Suprapubic skin (tissue), 4 donors: ENCODE measurements at regions not wholly inside any gene's neighbourhood (a gene's known extent, or its start where the extent isn't known, plus 50 kb on each side); places are given as distances from the start of the nearest gene placed in this dataset.

Experiments
- DNase-seq, 2 donors: peaks; one replicate each; pipeline ENCODE4 v3.0.0-alpha.2; 2019; ENCODE audit warnings: low spot score in 2 of 2
- H3K27ac ChIP-seq: fragments of 200-600 bp; sonication (generic); one replicate; pipeline ENCODE4 v1.5.1; 2019
- H3K27me3 ChIP-seq: fragments of 200-600 bp; sonication (generic); one replicate; pipeline ENCODE4 v1.5.1; 2019
- H3K36me3 ChIP-seq: fragments of 200-600 bp; sonication (generic); one replicate; pipeline ENCODE4 v1.5.1; 2019
- H3K4me1 ChIP-seq: fragments of 200-600 bp; sonication (generic); one replicate; pipeline ENCODE4 v1.5.1; 2019
- H3K4me3 ChIP-seq: fragments of 200-600 bp; sonication (generic); one replicate; pipeline ENCODE4 v1.5.1; 2019; ENCODE audit warnings: mild to moderate bottlenecking
- H3K9me3 ChIP-seq: fragments of 200-600 bp; sonication (generic); one replicate; pipeline ENCODE4 v1.5.1; 2019
- EP300 ChIP-seq: sonication (generic); formaldehyde crosslinking; IDR thresholded peaks from one replicate; pipeline ENCODE4 v1.6.1; 2017; ENCODE audit warnings: antibody characterized with exemption
- POLR2A ChIP-seq, 2 donors: fragments of 450-650 bp; IDR thresholded peaks; one replicate each; pipeline ENCODE4 v1.6.1; 2017; ENCODE audit warnings: antibody characterized with exemption in 2 of 2, mild to moderate bottlenecking in 2 of 2, moderate library complexity in 2 of 2
- POLR2AphosphoS5 ChIP-seq, 3 donors: sonication (generic); formaldehyde crosslinking; IDR thresholded peaks; one replicate each; pipeline ENCODE4 v1.6.1; 2017; ENCODE audit warnings: antibody characterized with exemption in 3 of 3
- WGBS: methylation state at CpG from one replicate; pipeline ENCODE4 v1.1.5; 2018; 5-methylcytosine and 5-hydroxymethylcytosine counted together
- TF ChIP-seq, protein P1 (sequence below), 2 donors: fragments of 200-600 bp in 1 of 2; fragments of 450-650 bp in 1 of 2; sonication (generic) in 1 of 2; IDR thresholded peaks; one replicate each; pipeline ENCODE4 v1.5.1; 2016 to 2019; ENCODE audit warnings: antibody characterized with exemption in 2 of 2, mild to moderate bottlenecking in 1 of 2, moderate library complexity in 1 of 2

DNA sequence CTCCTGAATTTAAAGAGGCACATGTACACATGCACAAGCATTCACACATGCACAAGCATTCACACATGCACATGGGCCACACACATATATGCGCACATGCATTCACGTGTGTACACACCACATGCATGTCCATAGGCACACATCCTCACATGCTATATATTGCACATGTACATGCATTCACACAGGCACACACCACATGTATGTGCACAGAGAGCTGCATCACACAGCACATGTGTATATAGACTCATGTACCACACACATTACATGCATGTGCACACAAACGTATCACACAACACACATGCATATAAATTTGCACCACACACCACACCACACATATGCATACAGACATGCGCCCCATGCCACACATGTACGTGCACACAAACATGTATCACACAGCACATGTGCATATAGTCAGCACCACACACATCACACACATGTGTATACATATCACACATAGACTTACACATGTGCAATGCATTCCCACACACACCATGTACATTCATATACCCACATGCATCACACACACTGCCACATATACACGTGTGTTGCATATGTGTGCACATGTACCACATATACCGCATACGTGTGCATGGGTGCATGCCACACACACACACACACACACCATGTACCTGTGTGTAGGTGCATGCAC, 54.6 kb upstream of the COL18A1 start:
- Histone ChIP-seq H3K27me3 (peaks cover 11% of the 10 kb centered on the region), H3K9me3 (no peaks in the 10 kb centered on the region), H3K36me3 (no peaks in the 10 kb centered on the region), H3K4me1 (peaks cover 58% of the 10 kb centered on the region), H3K4me3 (no peak overlapping the region), H3K27ac (no peak overlapping the region)
- DNase-seq = no peak
- 80% methylated on average over 8 of the region's 8 CpGs for WGBS
- no peak for TF ChIP-seq POLR2AphosphoS5 (IDR thresholded peaks at IDR 0.05)
- TF ChIP-seq POLR2A (IDR thresholded peaks at IDR 0.05) = no peak
- TF ChIP-seq, protein P1, sequence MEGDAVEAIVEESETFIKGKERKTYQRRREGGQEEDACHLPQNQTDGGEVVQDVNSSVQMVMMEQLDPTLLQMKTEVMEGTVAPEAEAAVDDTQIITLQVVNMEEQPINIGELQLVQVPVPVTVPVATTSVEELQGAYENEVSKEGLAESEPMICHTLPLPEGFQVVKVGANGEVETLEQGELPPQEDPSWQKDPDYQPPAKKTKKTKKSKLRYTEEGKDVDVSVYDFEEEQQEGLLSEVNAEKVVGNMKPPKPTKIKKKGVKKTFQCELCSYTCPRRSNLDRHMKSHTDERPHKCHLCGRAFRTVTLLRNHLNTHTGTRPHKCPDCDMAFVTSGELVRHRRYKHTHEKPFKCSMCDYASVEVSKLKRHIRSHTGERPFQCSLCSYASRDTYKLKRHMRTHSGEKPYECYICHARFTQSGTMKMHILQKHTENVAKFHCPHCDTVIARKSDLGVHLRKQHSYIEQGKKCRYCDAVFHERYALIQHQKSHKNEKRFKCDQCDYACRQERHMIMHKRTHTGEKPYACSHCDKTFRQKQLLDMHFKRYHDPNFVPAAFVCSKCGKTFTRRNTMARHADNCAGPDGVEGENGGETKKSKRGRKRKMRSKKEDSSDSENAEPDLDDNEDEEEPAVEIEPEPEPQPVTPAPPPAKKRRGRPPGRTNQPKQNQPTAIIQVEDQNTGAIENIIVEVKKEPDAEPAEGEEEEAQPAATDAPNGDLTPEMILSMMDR (IDR thresholded peaks at IDR 0.05) = no peak
- no peak for TF ChIP-seq EP300

DNA sequence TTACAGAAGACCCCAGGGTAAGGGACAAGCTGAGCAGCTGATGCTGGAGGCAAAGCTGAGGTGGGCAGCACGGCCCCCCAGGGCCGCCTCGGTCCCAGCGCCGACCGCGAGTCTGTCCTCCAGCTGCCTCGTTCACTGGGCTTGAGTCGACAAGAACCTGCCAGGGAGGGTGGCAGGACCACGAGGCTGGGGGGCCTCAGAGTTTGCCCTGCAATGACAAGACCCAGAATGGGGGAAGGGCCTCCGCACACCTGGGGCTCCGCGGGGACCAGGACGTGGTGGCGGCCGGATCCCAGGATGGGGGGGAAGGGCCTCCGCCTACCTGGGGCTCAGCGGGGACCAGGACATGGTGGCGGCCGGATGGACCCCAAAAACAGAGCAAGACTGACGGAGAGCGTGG, 53.9 kb upstream of the COL18A1 start:
- WGBS = 91% methylated on average over 20 of the region's 22 CpGs
- H3K27me3 ChIP-seq = peaks cover 11% of the 10 kb centered on the region

DNA sequence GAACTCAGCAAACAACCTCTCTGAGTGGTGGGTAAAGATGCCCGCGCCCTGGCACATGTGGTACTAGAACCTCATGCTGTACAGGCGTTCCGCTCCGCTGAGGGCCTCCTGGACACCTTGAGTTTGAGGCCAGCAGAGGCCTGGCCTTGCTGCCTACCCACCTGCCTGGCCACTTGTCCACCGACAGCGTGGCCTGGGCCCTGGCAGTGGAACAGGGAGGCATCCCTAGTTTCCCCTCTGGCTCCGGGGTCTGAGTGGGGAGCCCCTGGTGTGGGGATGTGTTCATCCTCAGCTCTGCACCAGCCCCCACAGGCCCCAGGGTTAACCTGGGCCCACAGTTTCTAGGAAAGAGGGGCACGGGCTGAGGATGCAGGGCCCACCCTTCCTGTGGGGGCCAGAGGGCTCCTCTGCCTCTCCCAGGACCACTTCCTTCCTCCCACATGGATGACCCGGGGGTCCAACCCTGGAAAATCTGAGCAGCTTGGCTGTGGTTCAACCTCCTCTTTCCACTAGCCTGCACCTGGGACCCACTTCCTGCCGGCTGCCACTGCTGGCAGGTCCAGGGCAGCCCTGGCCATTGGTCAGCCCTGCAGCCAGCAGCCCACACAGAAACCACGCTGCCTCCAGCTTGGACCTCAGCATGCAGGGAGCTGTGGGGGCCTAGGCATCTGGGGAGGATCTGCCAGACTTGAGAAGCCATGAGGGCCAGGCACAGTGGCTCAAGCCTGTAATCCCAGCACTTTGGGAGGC, 53.3 kb upstream of the COL18A1 start:
- Histone ChIP-seq H3K27me3 (peaks cover 11% of the 10 kb centered on the region), H3K36me3 (no peaks in the 10 kb centered on the region), H3K4me1 (peaks cover 64% of the 10 kb centered on the region), H3K9me3 (no peaks in the 10 kb centered on the region), H3K4me3 (no peak overlapping the region), H3K27ac (no peak overlapping the region)
- TF ChIP-seq POLR2A (IDR thresholded peaks at IDR 0.05) = no peak
- TF ChIP-seq, protein P1 (IDR thresholded peaks at IDR 0.05) = no peak
- no peak for TF ChIP-seq POLR2AphosphoS5 (IDR thresholded peaks at IDR 0.05)
- 96% methylated on average over 8 of the region's 12 CpGs for WGBS
- DNase-seq = no peak

More for the DNA sequence above, 53.9 kb upstream of the COL18A1 start:
- H3K4me1 ChIP-seq = peaks cover 58% of the 10 kb centered on the region
- H3K4me3 ChIP-seq = no peak overlapping the region
- DNase-seq = peak in 1 of 2 donors; percentile 80
- no peaks in the 10 kb centered on the region for H3K9me3 ChIP-seq
- no peaks in the 10 kb centered on the region for H3K36me3 ChIP-seq
- TF ChIP-seq POLR2A (IDR thresholded peaks at IDR 0.05) (no peak), EP300 (no peak), POLR2AphosphoS5 (IDR thresholded peaks at IDR 0.05) (no peak)
- TF ChIP-seq, protein P1 (IDR thresholded peaks at IDR 0.05) = no peak
- no peak overlapping the region for H3K27ac ChIP-seq

DNA sequence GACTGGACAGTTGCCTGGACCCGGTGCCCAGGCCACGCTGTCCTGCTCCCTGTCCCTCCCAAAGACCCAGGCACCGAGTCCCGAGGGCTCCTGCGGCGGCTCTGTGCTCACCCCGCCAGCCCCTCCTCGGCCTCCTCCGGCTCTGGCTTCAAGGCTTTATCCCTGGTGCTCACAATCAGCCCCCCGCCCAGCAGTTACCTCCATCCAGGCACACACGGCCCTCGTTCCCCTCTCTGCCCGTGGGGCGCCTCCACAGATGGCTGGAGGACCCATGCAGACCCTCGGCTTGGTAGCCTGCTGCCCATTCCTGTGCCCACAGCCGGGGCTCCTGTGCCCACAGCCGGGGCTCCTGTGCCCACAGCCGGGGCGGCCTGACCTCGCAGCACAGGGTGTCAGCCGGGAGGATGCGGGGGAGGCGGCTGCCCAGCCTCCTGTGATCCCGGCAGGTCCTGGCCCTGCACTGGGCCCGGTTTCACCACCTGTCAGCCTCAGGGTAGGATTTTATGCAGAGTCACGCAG, 52.3 kb upstream of the COL18A1 start:
- peaks cover 66% of the 10 kb centered on the region for H3K4me1 ChIP-seq

DNA sequence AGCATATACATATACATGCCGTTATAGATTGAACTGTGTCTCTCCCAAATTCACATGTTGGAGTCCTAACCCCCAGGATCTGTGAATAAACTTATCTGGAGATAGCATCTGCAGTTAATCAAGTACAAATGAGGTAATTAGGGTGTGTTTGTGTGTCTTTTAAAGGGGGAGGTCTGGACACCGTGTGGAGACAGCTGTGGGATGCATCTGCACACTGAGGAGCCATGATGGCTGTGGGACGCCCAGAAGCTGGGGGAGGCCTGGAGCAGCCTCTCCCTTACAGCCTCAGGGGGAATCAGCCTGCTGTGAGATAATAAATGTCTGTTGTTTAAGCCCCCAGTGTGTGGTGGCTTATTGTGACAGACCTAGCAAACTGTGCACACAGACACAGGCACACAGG, 51.8 kb upstream of the COL18A1 start:
- no peak overlapping the region for H3K4me3 ChIP-seq
- DNase-seq = no peak
- H3K36me3 ChIP-seq = no peaks in the 10 kb centered on the region
- TF ChIP-seq POLR2AphosphoS5 (IDR thresholded peaks at IDR 0.05) = no peak
- TF ChIP-seq POLR2A (IDR thresholded peaks at IDR 0.05) = no peak
- no peak for TF ChIP-seq EP300
- TF ChIP-seq, protein P1 (IDR thresholded peaks at IDR 0.05) = no peak
- no peaks in the 10 kb centered on the region for H3K27me3 ChIP-seq
- H3K27ac ChIP-seq = no peak overlapping the region
- WGBS = 39% methylated on average over 3 of the region's 3 CpGs
- peaks cover 66% of the 10 kb centered on the region for H3K4me1 ChIP-seq
- no peaks in the 10 kb centered on the region for H3K9me3 ChIP-seq

More for the DNA sequence above, 52.3 kb upstream of the COL18A1 start:
- WGBS = 68% methylated on average over 23 of the region's 26 CpGs
- no peak for DNase-seq
- H3K4me3 ChIP-seq = no peak overlapping the region
- no peaks in the 10 kb centered on the region for H3K36me3 ChIP-seq
- no peak overlapping the region for H3K27ac ChIP-seq
- H3K9me3 ChIP-seq = no peaks in the 10 kb centered on the region
- peaks cover 2% of the 10 kb centered on the region for H3K27me3 ChIP-seq
- no peak for TF ChIP-seq POLR2AphosphoS5 (IDR thresholded peaks at IDR 0.05)
